IgD-negative memory B cell (primary cell): ENCODE measurements at regions not wholly inside any gene's neighbourhood (a gene's known extent, or its start where the extent isn't known, plus 50 kb on each side); places are given as distances from the start of the nearest gene placed in this dataset.

Source experiments
- H3K27ac Mint-ChIP-seq, 3 donors: one replicate each; pipeline ENCODE4 v1.8.0; 2020 to 2022; ENCODE audit warnings: mild to moderate bottlenecking in 3 of 3, mixed read lengths in 3 of 3, moderate library complexity in 1 of 3
- H3K27me3 Mint-ChIP-seq: one replicate; pipeline ENCODE4 v1.8.0; 2021; ENCODE audit warnings: mixed read lengths
- H3K36me3 Mint-ChIP-seq: one replicate; pipeline ENCODE4 v1.8.0; 2020; ENCODE audit warnings: mild to moderate bottlenecking, mixed read lengths
- H3K4me1 Mint-ChIP-seq, 3 donors: one replicate each; pipeline ENCODE4 v1.8.0; 2020 to 2022; ENCODE audit warnings: mixed read lengths in 3 of 3, mild to moderate bottlenecking in 1 of 3
- H3K4me3 Mint-ChIP-seq, 4 donors: one replicate each; pipeline ENCODE4 v1.8.0; 2020 to 2022; ENCODE audit warnings: mild to moderate bottlenecking in 4 of 4, mixed read lengths in 4 of 4, moderate library complexity in 3 of 4
- H3K9me3 Mint-ChIP-seq, 3 donors: one replicate each; pipeline ENCODE4 v1.8.0; 2020 to 2021; ENCODE audit warnings: mixed read lengths in 3 of 3, mild to moderate bottlenecking in 1 of 3

- Mint-ChIP-seq H3K4me3 (no peak overlapping the region), H3K27ac (no peak overlapping the region), H3K27me3 (peaks cover 2% of the 10 kb centered on the region), H3K36me3 (no peaks in the 10 kb centered on the region), H3K9me3 (peaks cover 0 to 2% (median 0%) of the 10 kb centered on the region in 3 donors), H3K4me1 (peaks cover 0 to 4% (median 4%) of the 10 kb centered on the region in 3 donors)
Observed at GRCh38 chr13:78402708-78403400, 200.5 kb downstream of the POU4F1 start.

- peaks cover 0 to 4% (median 4%) of the 10 kb centered on the region in 3 donors for H3K4me1 Mint-ChIP-seq
- no peak overlapping the region for H3K27ac Mint-ChIP-seq
Observed at GRCh38 chr13:78401873-78402707, 201.3 kb downstream of the POU4F1 start.

GRCh38 chr13:78398743-78399410, 204.5 kb downstream of the POU4F1 start:
- no peaks in the 10 kb centered on the region for H3K27me3 Mint-ChIP-seq
- peaks cover 0 to 4% (median 4%) of the 10 kb centered on the region in 3 donors for H3K4me1 Mint-ChIP-seq
- H3K27ac Mint-ChIP-seq = no peak overlapping the region
- H3K36me3 Mint-ChIP-seq = no peaks in the 10 kb centered on the region
- peaks cover 4 to 7% (median 6%) of the 10 kb centered on the region in 3 donors for H3K9me3 Mint-ChIP-seq
- H3K4me3 Mint-ChIP-seq = no peak overlapping the region

More at GRCh38 chr13:78401873-78402707, 201.3 kb downstream of the POU4F1 start:
- no peak overlapping the region for H3K4me3 Mint-ChIP-seq
- H3K27me3 Mint-ChIP-seq = no peaks in the 10 kb centered on the region
- peaks cover under 1 to 3% (median under 1%) of the 10 kb centered on the region in 3 donors for H3K9me3 Mint-ChIP-seq
- H3K36me3 Mint-ChIP-seq = no peaks in the 10 kb centered on the region

GRCh38 chr13:78393286-78394142, 209.8 kb downstream of the POU4F1 start:
- H3K36me3 Mint-ChIP-seq = no peaks in the 10 kb centered on the region
- no peak overlapping the region for H3K27ac Mint-ChIP-seq
- no peak overlapping the region for H3K4me3 Mint-ChIP-seq
- peaks cover 4 to 7% (median 6%) of the 10 kb centered on the region in 3 donors for H3K9me3 Mint-ChIP-seq
- no peaks in the 10 kb centered on the region for H3K27me3 Mint-ChIP-seq
- no peaks in the 10 kb centered on the region for H3K4me1 Mint-ChIP-seq

GRCh38 chr13:78383899-78384298, 219.5 kb downstream of the POU4F1 start:
- Mint-ChIP-seq H3K4me3 (no peak overlapping the region), H3K27ac (no peak overlapping the region), H3K27me3 (no peaks in the 10 kb centered on the region), H3K4me1 (no peaks in the 10 kb centered on the region), H3K9me3 (peaks cover 0 to 1% (median 0%) of the 10 kb centered on the region in 3 donors), H3K36me3 (no peaks in the 10 kb centered on the region)

GRCh38 chr13:78383071-78383484, 220.3 kb downstream of the POU4F1 start:
- H3K4me3 Mint-ChIP-seq = no peak overlapping the region
- H3K27ac Mint-ChIP-seq = peak overlapping the region in 1 of 3 donors; percentile 17
- no peaks in the 10 kb centered on the region for H3K4me1 Mint-ChIP-seq
- H3K9me3 Mint-ChIP-seq = no peaks in the 10 kb centered on the region
- no peaks in the 10 kb centered on the region for H3K36me3 Mint-ChIP-seq
- no peaks in the 10 kb centered on the region for H3K27me3 Mint-ChIP-seq

- H3K27me3 Mint-ChIP-seq = no peaks in the 10 kb centered on the region
- no peaks in the 10 kb centered on the region for H3K9me3 Mint-ChIP-seq
- H3K36me3 Mint-ChIP-seq = no peaks in the 10 kb centered on the region
- no peak overlapping the region for H3K27ac Mint-ChIP-seq
- H3K4me1 Mint-ChIP-seq = no peaks in the 10 kb centered on the region
- H3K4me3 Mint-ChIP-seq = no peak overlapping the region
Observed at GRCh38 chr13:78382491-78382890, 220.9 kb downstream of the POU4F1 start.

GRCh38 chr13:78376822-78377221, 226.5 kb downstream of the POU4F1 start:
- Mint-ChIP-seq H3K4me3 (no peak overlapping the region), H3K9me3 (no peaks in the 10 kb centered on the region), H3K27ac (no peak overlapping the region), H3K4me1 (no peaks in the 10 kb centered on the region), H3K36me3 (peaks cover 2% of the 10 kb centered on the region), H3K27me3 (no peaks in the 10 kb centered on the region)

GRCh38 chr13:78376033-78376432, 227.3 kb downstream of the POU4F1 start:
- Mint-ChIP-seq H3K9me3 (no peaks in the 10 kb centered on the region), H3K4me3 (no peak overlapping the region), H3K4me1 (no peaks in the 10 kb centered on the region), H3K27me3 (no peaks in the 10 kb centered on the region), H3K36me3 (peaks cover 2% of the 10 kb centered on the region), H3K27ac (no peak overlapping the region)

- Mint-ChIP-seq H3K27ac (no peak overlapping the region), H3K9me3 (no peaks in the 10 kb centered on the region), H3K36me3 (peaks cover 2% of the 10 kb centered on the region), H3K4me1 (no peaks in the 10 kb centered on the region), H3K4me3 (no peak overlapping the region), H3K27me3 (no peaks in the 10 kb centered on the region)
Observed at GRCh38 chr13:78372581-78372980, 230.8 kb downstream of the POU4F1 start.

- Mint-ChIP-seq H3K27ac (no peak overlapping the region), H3K4me3 (no peak overlapping the region), H3K27me3 (no peaks in the 10 kb centered on the region), H3K36me3 (no peaks in the 10 kb centered on the region), H3K9me3 (no peaks in the 10 kb centered on the region), H3K4me1 (no peaks in the 10 kb centered on the region)
Observed at GRCh38 chr13:78370231-78370630, 233.1 kb downstream of the POU4F1 start.

- Mint-ChIP-seq H3K4me1 (no peaks in the 10 kb centered on the region), H3K27ac (no peak overlapping the region), H3K4me3 (no peak overlapping the region), H3K27me3 (no peaks in the 10 kb centered on the region), H3K9me3 (peaks cover 0 to 3% (median 0%) of the 10 kb centered on the region in 3 donors), H3K36me3 (no peaks in the 10 kb centered on the region)
Observed at GRCh38 chr13:78364711-78365110, 238.6 kb downstream of the POU4F1 start.

GRCh38 chr13:78341032-78341431, 262.3 kb downstream of the POU4F1 start:
- Mint-ChIP-seq H3K27ac (no peak overlapping the region), H3K27me3 (peaks cover 1% of the 10 kb centered on the region)

GRCh38 chr13:78339927-78340326, 263.4 kb downstream of the POU4F1 start:
- peaks cover 0 to 4% (median 0%) of the 10 kb centered on the region in 3 donors for H3K9me3 Mint-ChIP-seq
- H3K36me3 Mint-ChIP-seq = no peaks in the 10 kb centered on the region
- no peak overlapping the region for H3K27ac Mint-ChIP-seq
- peaks cover 4% of the 10 kb centered on the region for H3K27me3 Mint-ChIP-seq
- no peak overlapping the region for H3K4me3 Mint-ChIP-seq
- H3K4me1 Mint-ChIP-seq = no peaks in the 10 kb centered on the region

More at GRCh38 chr13:78341032-78341431, 262.3 kb downstream of the POU4F1 start:
- no peak overlapping the region for H3K4me3 Mint-ChIP-seq
- no peaks in the 10 kb centered on the region for H3K36me3 Mint-ChIP-seq
- H3K4me1 Mint-ChIP-seq = no peaks in the 10 kb centered on the region
- H3K9me3 Mint-ChIP-seq = peaks cover 0 to 2% (median 1%) of the 10 kb centered on the region in 3 donors
